ENCODE measurements at regions not wholly inside any gene's neighbourhood (a gene's known extent, or its start where the extent isn't known, plus 50 kb on each side); places are given as distances from the start of the nearest gene placed in this dataset.
A peak's percentile ranks its signal among the peaks of the same experiment; 100 is the strongest.

- Histone ChIP-seq H3K4me3 (no peak overlapping the region), H3K4me1 (peaks cover 7 to 29% (median 22%) of the 10 kb centered on the region in 4 donors), H3K27me3 (no peaks in the 10 kb centered on the region), H3K36me3 (no peaks in the 10 kb centered on the region), H3K9me3 (no peaks in the 10 kb centered on the region), H3K27ac (replicated peaks in 1 of 4) (peak overlapping the region in 2 of 4 donors; percentile 48 to 51)
- TF ChIP-seq, protein P1, sequence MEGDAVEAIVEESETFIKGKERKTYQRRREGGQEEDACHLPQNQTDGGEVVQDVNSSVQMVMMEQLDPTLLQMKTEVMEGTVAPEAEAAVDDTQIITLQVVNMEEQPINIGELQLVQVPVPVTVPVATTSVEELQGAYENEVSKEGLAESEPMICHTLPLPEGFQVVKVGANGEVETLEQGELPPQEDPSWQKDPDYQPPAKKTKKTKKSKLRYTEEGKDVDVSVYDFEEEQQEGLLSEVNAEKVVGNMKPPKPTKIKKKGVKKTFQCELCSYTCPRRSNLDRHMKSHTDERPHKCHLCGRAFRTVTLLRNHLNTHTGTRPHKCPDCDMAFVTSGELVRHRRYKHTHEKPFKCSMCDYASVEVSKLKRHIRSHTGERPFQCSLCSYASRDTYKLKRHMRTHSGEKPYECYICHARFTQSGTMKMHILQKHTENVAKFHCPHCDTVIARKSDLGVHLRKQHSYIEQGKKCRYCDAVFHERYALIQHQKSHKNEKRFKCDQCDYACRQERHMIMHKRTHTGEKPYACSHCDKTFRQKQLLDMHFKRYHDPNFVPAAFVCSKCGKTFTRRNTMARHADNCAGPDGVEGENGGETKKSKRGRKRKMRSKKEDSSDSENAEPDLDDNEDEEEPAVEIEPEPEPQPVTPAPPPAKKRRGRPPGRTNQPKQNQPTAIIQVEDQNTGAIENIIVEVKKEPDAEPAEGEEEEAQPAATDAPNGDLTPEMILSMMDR (IDR thresholded peaks at IDR 0.05): no peak
- TF ChIP-seq EP300 (IDR thresholded peaks at IDR 0.05) (no peak), POLR2A (IDR thresholded peaks at IDR 0.05; ENCODE audit: low read depth) (no peak), POLR2AphosphoS5 (IDR thresholded peaks at IDR 0.05) (no peak)
- 12% methylated on average over 7 of the region's 7 CpGs for WGBS
- DNase-seq (ENCODE audit: extremely low spot score): no peak
- intact Hi-C loops (cut with DNase I): no loop called here
These were observed 194.3 kb upstream of the ARL4C start for GRCh38 chr2:234691214-234691575.

GRCh38 chr2:234690569-234691213 lies 193.8 kb upstream of the ARL4C start:
- intact Hi-C loops (cut with DNase I): no loop called here
- peak; percentile 74 for DNase-seq (ENCODE audit: extremely low spot score)
- TF ChIP-seq, protein P1 (IDR thresholded peaks at IDR 0.05): no peak
- TF ChIP-seq POLR2AphosphoS5 (IDR thresholded peaks at IDR 0.05): no peak
- no peak for TF ChIP-seq EP300 (IDR thresholded peaks at IDR 0.05)
- TF ChIP-seq POLR2A (IDR thresholded peaks at IDR 0.05; ENCODE audit: low read depth): no peak
- H3K4me3 ChIP-seq: peak overlapping the region in 1 of 4 donors; percentile 16
- no peaks in the 10 kb centered on the region for H3K9me3 ChIP-seq
- no peaks in the 10 kb centered on the region for H3K36me3 ChIP-seq
- H3K4me1 ChIP-seq: peaks cover 7 to 29% (median 22%) of the 10 kb centered on the region in 4 donors
- 9% methylated on average over 8 of the region's 8 CpGs for WGBS
- H3K27ac ChIP-seq (replicated peaks in 1 of 4): peak overlapping the region in 2 of 4 donors; percentile 48 to 51
- no peaks in the 10 kb centered on the region for H3K27me3 ChIP-seq

GRCh38 chr2:234689911-234690379 lies 193.1 kb upstream of the ARL4C start:
- intact Hi-C loops (cut with DNase I): no loop called here
- no peaks in the 10 kb centered on the region for H3K27me3 ChIP-seq
- no peak overlapping the region for H3K4me3 ChIP-seq
- peaks cover 7 to 29% (median 22%) of the 10 kb centered on the region in 4 donors for H3K4me1 ChIP-seq
- TF ChIP-seq POLR2AphosphoS5 (IDR thresholded peaks at IDR 0.05) (no peak), POLR2A (IDR thresholded peaks at IDR 0.05; ENCODE audit: low read depth) (no peak), EP300 (IDR thresholded peaks at IDR 0.05) (no peak)
- TF ChIP-seq, protein P1 (IDR thresholded peaks at IDR 0.05): no peak
- H3K27ac ChIP-seq (replicated peaks in 1 of 4): no peak overlapping the region
- H3K36me3 ChIP-seq: no peaks in the 10 kb centered on the region
- WGBS: 73% methylated on average over 8 of the region's 10 CpGs
- DNase-seq (ENCODE audit: extremely low spot score): peak; percentile 57
- no peaks in the 10 kb centered on the region for H3K9me3 ChIP-seq

DNA sequence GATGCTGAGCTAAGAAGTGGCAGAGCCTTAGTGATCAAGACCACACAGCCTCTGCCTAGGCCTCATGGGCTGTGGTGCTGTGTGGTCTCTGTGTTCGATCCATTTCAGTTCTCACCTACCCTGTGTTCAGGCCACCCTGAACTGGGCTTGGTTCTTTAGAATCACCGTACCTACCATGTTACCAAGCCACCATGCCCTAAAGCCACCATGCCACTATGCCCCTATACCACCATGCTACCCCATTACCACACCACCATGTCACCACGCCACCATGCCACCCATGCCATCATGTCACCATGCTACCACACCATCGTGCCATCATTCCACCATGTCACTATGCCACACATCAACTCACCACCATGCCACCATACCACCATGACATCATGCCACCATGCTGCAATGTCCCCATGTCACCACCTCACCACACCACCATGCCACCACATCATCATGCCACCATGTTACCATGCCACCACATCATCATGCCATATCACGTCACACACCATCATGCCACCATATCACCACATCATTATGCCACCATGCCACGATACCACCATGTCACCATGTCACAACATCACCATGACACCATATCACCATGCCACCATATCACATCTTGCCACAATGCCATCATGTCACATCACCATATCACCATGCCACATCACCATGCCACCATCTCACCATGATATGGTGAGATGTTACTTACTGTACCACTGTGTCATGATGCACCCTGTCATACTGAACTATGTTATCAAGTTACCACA lies 191.0 kb upstream of the ARL4C start:
- TF ChIP-seq POLR2A (IDR thresholded peaks at IDR 0.05; ENCODE audit: low read depth) (no peak), POLR2AphosphoS5 (IDR thresholded peaks at IDR 0.05) (no peak), EP300 (IDR thresholded peaks at IDR 0.05) (no peak)
- TF ChIP-seq, protein P1 (IDR thresholded peaks at IDR 0.05): no peak
- Histone ChIP-seq H3K9me3 (no peaks in the 10 kb centered on the region), H3K27me3 (no peaks in the 10 kb centered on the region), H3K27ac (replicated peaks in 1 of 4) (no peak overlapping the region), H3K36me3 (no peaks in the 10 kb centered on the region), H3K4me3 (no peak overlapping the region), H3K4me1 (peaks cover 7 to 29% (median 22%) of the 10 kb centered on the region in 4 donors)
- DNase-seq (ENCODE audit: extremely low spot score): peak; percentile 34
- WGBS: 98% methylated on average over 6 of the region's 6 CpGs
- intact Hi-C loops (cut with DNase I): no loop called here

Measured in esophagus muscularis mucosa (tissue), 4 donors.